ENCODE measurements at regions not wholly inside any gene's neighbourhood (a gene's known extent, or its start where the extent isn't known, plus 50 kb on each side); places are given as distances from the start of the nearest gene placed in this dataset.

DNA sequence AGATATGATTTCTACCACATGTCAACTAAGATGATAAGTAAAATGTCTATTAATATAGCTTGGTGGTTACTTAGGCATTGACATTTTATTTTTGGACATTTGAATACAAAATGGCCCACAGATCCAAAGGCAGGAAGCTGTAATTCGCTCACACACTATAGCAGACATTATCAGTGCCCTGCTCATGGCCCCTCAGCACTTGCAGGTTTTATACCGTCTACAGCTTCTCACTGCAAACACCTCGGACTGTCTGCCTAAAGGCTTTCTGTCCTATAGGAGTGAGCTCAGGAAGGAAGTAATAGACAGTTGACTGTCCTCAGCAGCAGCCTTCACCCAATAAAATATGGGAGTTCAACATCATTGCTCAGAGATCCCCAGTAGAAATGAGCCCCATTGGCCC lies 140.8 kb upstream of the RASA1 start:
- TF ChIP-seq, protein P1, sequence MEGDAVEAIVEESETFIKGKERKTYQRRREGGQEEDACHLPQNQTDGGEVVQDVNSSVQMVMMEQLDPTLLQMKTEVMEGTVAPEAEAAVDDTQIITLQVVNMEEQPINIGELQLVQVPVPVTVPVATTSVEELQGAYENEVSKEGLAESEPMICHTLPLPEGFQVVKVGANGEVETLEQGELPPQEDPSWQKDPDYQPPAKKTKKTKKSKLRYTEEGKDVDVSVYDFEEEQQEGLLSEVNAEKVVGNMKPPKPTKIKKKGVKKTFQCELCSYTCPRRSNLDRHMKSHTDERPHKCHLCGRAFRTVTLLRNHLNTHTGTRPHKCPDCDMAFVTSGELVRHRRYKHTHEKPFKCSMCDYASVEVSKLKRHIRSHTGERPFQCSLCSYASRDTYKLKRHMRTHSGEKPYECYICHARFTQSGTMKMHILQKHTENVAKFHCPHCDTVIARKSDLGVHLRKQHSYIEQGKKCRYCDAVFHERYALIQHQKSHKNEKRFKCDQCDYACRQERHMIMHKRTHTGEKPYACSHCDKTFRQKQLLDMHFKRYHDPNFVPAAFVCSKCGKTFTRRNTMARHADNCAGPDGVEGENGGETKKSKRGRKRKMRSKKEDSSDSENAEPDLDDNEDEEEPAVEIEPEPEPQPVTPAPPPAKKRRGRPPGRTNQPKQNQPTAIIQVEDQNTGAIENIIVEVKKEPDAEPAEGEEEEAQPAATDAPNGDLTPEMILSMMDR (conservative IDR thresholded peaks at IDR 0.05 in 1 of 2, IDR thresholded peaks at IDR 0.05 in 1 of 2; ENCODE audit: low read depth in 1 of 2, low read length in 2 of 2), result no peak
- TF ChIP-seq EZH2 (IDR thresholded peaks at IDR 0.05; ENCODE audit: low read length, missing control alignments), result no peak
